ENCODE measurements at regions not wholly inside any gene's neighbourhood (a gene's known extent, or its start where the extent isn't known, plus 50 kb on each side); places are given as distances from the start of the nearest gene placed in this dataset.

- no peak for DNase-seq (ENCODE audit: low read depth, low spot score)
Observed at GRCh38 chr6:129778793-129779192, 68.8 kb upstream of the ARHGAP18 start.

- no peak for DNase-seq (ENCODE audit: low read depth, low spot score)
Observed at GRCh38 chr6:129777371-129777770, 67.4 kb upstream of the ARHGAP18 start.

- no peak for DNase-seq (ENCODE audit: low read depth, low spot score)
Observed at GRCh38 chr6:129776542-129777330, 66.8 kb upstream of the ARHGAP18 start.

DNA sequence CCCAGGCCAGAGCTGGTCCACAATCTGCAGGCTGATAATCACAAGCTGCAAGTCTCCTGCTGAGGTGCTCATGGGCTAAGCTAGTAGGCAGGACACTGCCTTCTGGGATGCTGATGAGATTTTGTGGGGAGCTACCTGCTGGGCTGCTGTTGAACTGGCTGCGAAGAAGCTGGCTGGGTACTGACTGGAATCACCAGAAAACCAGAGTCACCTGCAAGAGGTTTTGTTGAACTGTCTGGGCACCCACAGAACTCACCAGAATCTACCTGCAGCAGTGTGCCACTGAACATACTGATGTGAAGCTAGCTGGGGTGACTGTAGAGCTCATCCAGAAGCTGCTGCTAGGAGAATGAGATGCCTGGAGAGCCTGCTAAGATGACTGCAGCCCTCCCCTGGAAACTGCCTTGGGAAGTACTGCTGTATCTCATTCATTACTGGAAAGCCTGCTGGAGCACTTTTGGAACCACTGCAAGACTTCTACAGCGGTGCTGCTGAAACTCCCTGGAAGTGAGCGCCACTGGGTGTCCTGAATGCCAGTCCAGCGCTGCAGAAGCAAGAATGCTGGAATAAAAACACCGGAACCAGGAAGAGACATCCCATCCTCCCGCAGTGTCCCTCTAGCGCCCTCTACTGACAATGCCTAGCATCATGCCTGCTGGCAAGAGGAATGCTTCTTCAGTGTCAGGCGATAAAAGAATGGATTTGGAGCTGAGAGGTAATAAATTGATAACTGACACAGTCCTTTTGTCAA, 64.9 kb upstream of the ARHGAP18 start:
- peak; percentile 44 for DNase-seq (ENCODE audit: low read depth, low spot score)

- DNase-seq (ENCODE audit: low read depth, low spot score): no peak
Observed at GRCh38 chr6:129773304-129773703, 63.3 kb upstream of the ARHGAP18 start.

- no peak for DNase-seq (ENCODE audit: low read depth, low spot score)
Observed at GRCh38 chr6:129771678-129772077, 61.7 kb upstream of the ARHGAP18 start.

DNA sequence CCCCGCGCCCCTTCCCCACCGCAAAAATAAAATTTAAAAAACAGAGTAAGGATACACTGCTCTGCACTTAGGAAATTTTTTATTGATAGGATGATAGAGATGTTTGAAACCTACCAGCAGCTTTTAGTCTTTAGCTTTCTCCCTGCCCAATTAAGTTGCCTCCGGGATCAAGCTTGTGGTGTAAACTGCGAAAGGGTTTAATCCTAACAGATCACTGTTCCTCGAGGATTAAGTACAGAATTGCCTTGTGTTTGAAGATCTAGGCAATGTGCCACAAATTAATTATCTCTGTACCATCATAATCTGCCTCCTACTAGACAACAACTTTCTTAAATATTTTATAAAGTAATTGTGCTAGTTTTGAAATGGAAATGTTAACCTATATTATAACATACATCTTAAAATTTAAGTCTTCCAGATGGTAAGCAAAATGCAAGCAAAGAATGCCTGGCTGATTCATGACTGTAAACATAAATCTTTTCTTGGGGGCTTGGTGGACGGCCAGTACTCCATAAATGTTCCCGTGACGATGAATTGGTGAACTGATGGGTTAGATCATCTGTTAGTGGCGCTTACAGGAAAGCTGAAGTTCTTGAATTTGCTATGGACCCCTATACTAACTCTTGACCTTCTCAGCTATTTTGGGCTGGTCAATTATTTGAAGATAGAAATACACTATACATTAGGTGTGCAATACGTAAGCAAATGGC, 58.0 kb upstream of the ARHGAP18 start:
- no peak for DNase-seq (ENCODE audit: low read depth, low spot score)

DNA sequence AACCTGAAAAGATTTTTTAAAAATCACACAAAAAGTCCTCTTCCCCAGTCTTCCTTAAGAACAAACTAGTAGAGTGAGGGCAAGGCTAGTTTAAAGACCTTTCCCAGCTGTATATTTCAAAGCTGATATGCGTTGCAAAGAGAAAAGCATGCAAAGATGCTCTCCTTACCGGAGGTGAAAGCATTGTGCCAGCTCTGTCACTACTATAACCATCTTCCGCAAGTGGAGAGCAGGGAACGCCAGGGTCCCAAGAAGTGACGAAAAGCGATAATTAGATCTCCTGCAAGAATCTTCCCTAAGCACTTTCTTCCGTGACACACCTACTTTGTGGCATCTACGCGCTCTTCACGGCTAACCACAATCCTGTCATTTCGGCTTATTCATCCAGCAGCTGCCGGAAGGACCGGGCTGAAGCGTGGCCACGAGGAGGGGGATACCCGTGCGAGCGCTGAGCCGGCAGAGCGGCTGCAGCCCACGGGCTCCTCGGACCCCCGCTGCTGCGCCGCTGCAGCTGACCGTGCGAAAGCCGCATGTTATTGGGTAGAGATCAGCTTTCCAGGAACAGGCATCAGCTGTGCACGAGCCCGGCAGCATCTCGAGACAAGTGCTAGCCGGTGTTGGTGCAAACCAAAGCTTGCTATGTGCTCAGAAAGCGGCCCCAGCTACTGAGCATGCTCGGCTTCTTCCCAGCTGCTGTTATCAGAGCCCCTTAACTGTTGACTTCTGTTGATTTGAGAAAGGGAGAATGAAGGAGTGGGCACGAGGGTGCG, 57.2 kb upstream of the ARHGAP18 start:
- DNase-seq (ENCODE audit: low read depth, low spot score): peak; percentile 78

GRCh38 chr6:129764761-129765407, 54.9 kb upstream of the ARHGAP18 start:
- no peak for DNase-seq (ENCODE audit: low read depth, low spot score)

GRCh38 chr6:129759796-129760605, 50.0 kb upstream of the ARHGAP18 start:
- DNase-seq (ENCODE audit: low read depth, low spot score): no peak

Data from brain pericyte (primary cell).